Right lobe of liver (tissue), 4 donors: ENCODE measurements at regions not wholly inside any gene's neighbourhood (a gene's known extent, or its start where the extent isn't known, plus 50 kb on each side); places are given as distances from the start of the nearest gene placed in this dataset.

Experiments used
- CTCF ChIP-seq, 4 donors: fragments of 200-600 bp in 3 of 4; fragments of 450-650 bp in 1 of 4; IDR thresholded peaks; one replicate each; pipeline versions ENCODE4 v1.5.1 to v1.8.0; 2016 to 2022; ENCODE audit warnings: antibody characterized with exemption in 4 of 4, mild to moderate bottlenecking in 2 of 4
- POLR2A ChIP-seq: fragments of 450-650 bp; IDR thresholded peaks from one replicate; pipeline ENCODE4 v1.6.1; 2017; ENCODE audit warnings: antibody characterized with exemption, mild to moderate bottlenecking
- donor health status: DM: no; HTN: no; CAD: no.
- donor health status: DM: no; HTN: no; CAD: no.
- donor health status: DM: no; HTN: yes; CAD: no.

GRCh38 chr3:20974396-20974795, 776.6 kb downstream of the ZNF385D start:
- TF ChIP-seq CTCF (IDR thresholded peaks at IDR 0.05) (no peak), POLR2A (no peak)
